Glutamatergic neuron (in vitro differentiated cells): ENCODE measurements at regions not wholly inside any gene's neighbourhood (a gene's known extent, or its start where the extent isn't known, plus 50 kb on each side); places are given as distances from the start of the nearest gene placed in this dataset.

ENCODE experiments used
- DNase-seq: peaks from one replicate; pipeline ENCODE4 v3.0.0; 2022
- H3K27ac Mint-ChIP-seq: one replicate; pipeline ENCODE4 v1.8.0; 2020; ENCODE audit warnings: mild to moderate bottlenecking, mixed read lengths, inconsistent platforms; ENCODE audit not compliant: unreplicated experiment
- H3K27me3 Mint-ChIP-seq: one replicate; pipeline ENCODE4 v1.8.0; 2020; ENCODE audit warnings: mild to moderate bottlenecking, moderate library complexity, mixed read lengths, inconsistent platforms; ENCODE audit not compliant: unreplicated experiment
- H3K36me3 Mint-ChIP-seq: one replicate; pipeline ENCODE4 v1.8.0; 2020; ENCODE audit warnings: mild to moderate bottlenecking, mixed read lengths, inconsistent platforms; ENCODE audit not compliant: unreplicated experiment
- H3K4me1 Mint-ChIP-seq: one replicate; pipeline ENCODE4 v1.8.0; 2020; ENCODE audit warnings: mild to moderate bottlenecking, low read depth, mixed read lengths, inconsistent platforms; ENCODE audit not compliant: unreplicated experiment
- H3K4me3 Mint-ChIP-seq: one replicate; pipeline ENCODE4 v1.8.0; 2020; ENCODE audit warnings: mild to moderate bottlenecking, mixed read lengths, inconsistent platforms; ENCODE audit not compliant: unreplicated experiment
- H3K9me3 Mint-ChIP-seq: one replicate; pipeline ENCODE4 v1.8.0; 2020; ENCODE audit warnings: mild to moderate bottlenecking, moderate library complexity, mixed read lengths, inconsistent platforms; ENCODE audit not compliant: unreplicated experiment
- CTCF ChIP-seq: fragments of 200-600 bp; sonication (generic); IDR thresholded peaks from one replicate; pipeline ENCODE4 v1.5.0; 2021; ENCODE audit not compliant: partially characterized antibody, unreplicated experiment

- DNase-seq: no peak
- TF ChIP-seq CTCF: no peak
- H3K4me1 Mint-ChIP-seq: peaks cover 21% of the 10 kb centered on the region
- H3K9me3 Mint-ChIP-seq: peaks cover 1% of the 10 kb centered on the region
- H3K36me3 Mint-ChIP-seq: no peaks in the 10 kb centered on the region
- H3K27me3 Mint-ChIP-seq: no peaks in the 10 kb centered on the region
- no peak overlapping the region for H3K4me3 Mint-ChIP-seq
- no peak overlapping the region for H3K27ac Mint-ChIP-seq
These were observed 64.2 kb downstream of the LLPH start for GRCh38 chr12:66066137-66066928.

- Mint-ChIP-seq H3K4me3 (no peak overlapping the region), H3K4me1 (peaks cover 25% of the 10 kb centered on the region), H3K36me3 (no peaks in the 10 kb centered on the region), H3K27ac (no peak overlapping the region), H3K27me3 (peaks cover 1% of the 10 kb centered on the region), H3K9me3 (peaks cover 1% of the 10 kb centered on the region)
- no peak for TF ChIP-seq CTCF
- DNase-seq: no peak
These were observed 64.9 kb downstream of the LLPH start for GRCh38 chr12:66065641-66066136.

- no peak for DNase-seq
- Mint-ChIP-seq H3K9me3 (peaks cover 1% of the 10 kb centered on the region), H3K27me3 (peaks cover 1% of the 10 kb centered on the region), H3K4me1 (peaks cover 29% of the 10 kb centered on the region), H3K4me3 (no peak overlapping the region), H3K27ac (no peak overlapping the region), H3K36me3 (no peaks in the 10 kb centered on the region)
- no peak for TF ChIP-seq CTCF
These were observed 65.4 kb downstream of the LLPH start for GRCh38 chr12:66065150-66065549.

GRCh38 chr12:66063916-66064315, 66.6 kb downstream of the LLPH start:
- no peak for DNase-seq
- no peak overlapping the region for H3K4me3 Mint-ChIP-seq
- TF ChIP-seq CTCF: no peak
- H3K4me1 Mint-ChIP-seq: peaks cover 34% of the 10 kb centered on the region
- H3K27ac Mint-ChIP-seq: no peak overlapping the region
- H3K36me3 Mint-ChIP-seq: no peaks in the 10 kb centered on the region
- peaks cover 4% of the 10 kb centered on the region for H3K9me3 Mint-ChIP-seq
- peaks cover 4% of the 10 kb centered on the region for H3K27me3 Mint-ChIP-seq

GRCh38 chr12:66062290-66062625, 68.3 kb downstream of the LLPH start:
- no peak for DNase-seq
- no peak overlapping the region for H3K4me3 Mint-ChIP-seq
- H3K27ac Mint-ChIP-seq: no peak overlapping the region
- peaks cover 4% of the 10 kb centered on the region for H3K27me3 Mint-ChIP-seq
- H3K36me3 Mint-ChIP-seq: no peaks in the 10 kb centered on the region
- no peak for TF ChIP-seq CTCF
- H3K9me3 Mint-ChIP-seq: peaks cover 4% of the 10 kb centered on the region
- H3K4me1 Mint-ChIP-seq: peaks cover 37% of the 10 kb centered on the region
